ENCODE measurements at regions not wholly inside any gene's neighbourhood (a gene's known extent, or its start where the extent isn't known, plus 50 kb on each side); places are given as distances from the start of the nearest gene placed in this dataset.

GRCh38 chr1:234926559-234927311 lies 201.9 kb downstream of the TOMM20 start:
- no peaks in the 10 kb centered on the region for H3K9me3 ChIP-seq (ENCODE audit: control extremely low read depth in 1 of 3, control insufficient read depth in 2 of 3, insufficient read depth in 1 of 3, low read length in 2 of 3)
- no peaks in the 10 kb centered on the region for H3K9me3 Mint-ChIP-seq (ENCODE audit: insufficient read depth)
- H3K79me2 ChIP-seq (ENCODE audit: control insufficient read depth, insufficient read depth, low read length), result no peaks in the 10 kb centered on the region
- peak overlapping the region in 4 of 5 experiments; percentile 5 to 59 (median 42) for H3K4me3 ChIP-seq (ENCODE audit: control extremely low read depth in 1 of 5, extremely low read depth in 1 of 5, insufficient read depth in 1 of 5, low read depth in 2 of 5, low read length in 4 of 5)
- ChIA-PET POLR2A (interaction anchor here (0.6 to 1.0 kb wide), 7 partner anchors 10 to 317 kb away, joined by 3 to 5 read pairs (median 3); partner anchors contain the start of gene IRF2BP2), CTCF (interaction anchor here (0.8 to 1.4 kb wide), 4 partner anchors 75 to 196 kb away, joined by 3 to 6 read pairs (median 4); no protein-coding TSS in a partner anchor)
- DNase-seq, result peak; percentile 68
- WGBS (ENCODE audit: insufficient coverage), result 21% methylated on average over 18 of the region's 20 CpGs
- TF ChIP-seq, protein P1, sequence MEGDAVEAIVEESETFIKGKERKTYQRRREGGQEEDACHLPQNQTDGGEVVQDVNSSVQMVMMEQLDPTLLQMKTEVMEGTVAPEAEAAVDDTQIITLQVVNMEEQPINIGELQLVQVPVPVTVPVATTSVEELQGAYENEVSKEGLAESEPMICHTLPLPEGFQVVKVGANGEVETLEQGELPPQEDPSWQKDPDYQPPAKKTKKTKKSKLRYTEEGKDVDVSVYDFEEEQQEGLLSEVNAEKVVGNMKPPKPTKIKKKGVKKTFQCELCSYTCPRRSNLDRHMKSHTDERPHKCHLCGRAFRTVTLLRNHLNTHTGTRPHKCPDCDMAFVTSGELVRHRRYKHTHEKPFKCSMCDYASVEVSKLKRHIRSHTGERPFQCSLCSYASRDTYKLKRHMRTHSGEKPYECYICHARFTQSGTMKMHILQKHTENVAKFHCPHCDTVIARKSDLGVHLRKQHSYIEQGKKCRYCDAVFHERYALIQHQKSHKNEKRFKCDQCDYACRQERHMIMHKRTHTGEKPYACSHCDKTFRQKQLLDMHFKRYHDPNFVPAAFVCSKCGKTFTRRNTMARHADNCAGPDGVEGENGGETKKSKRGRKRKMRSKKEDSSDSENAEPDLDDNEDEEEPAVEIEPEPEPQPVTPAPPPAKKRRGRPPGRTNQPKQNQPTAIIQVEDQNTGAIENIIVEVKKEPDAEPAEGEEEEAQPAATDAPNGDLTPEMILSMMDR (IDR thresholded peaks at IDR 0.05), result no peak
- TF ChIP-seq EZH2 (IDR thresholded peaks at IDR 0.05; ENCODE audit: borderline replicate concordance, insufficient read depth, low read depth, low read length, poor library complexity, severe bottlenecking), result no peak
- intact Hi-C loops (cut with micrococcal nuclease), result loop anchor here (1.0 to 5.0 kb wide), 4 partner anchors 37 to 199 kb away; no protein-coding TSS in a partner anchor
- no peaks in the 10 kb centered on the region for H3K27me3 ChIP-seq (replicated peaks in 1 of 4; ENCODE audit: control extremely low read depth in 1 of 4, control insufficient read depth in 3 of 4, insufficient read depth in 4 of 4, low read length in 3 of 4)
- peak overlapping the region; percentile 8 to 60 for H3K27ac ChIP-seq (ENCODE audit: low read length in 2 of 2)
- H3K27ac Mint-ChIP-seq, result peak overlapping the region; percentile 88
- peaks cover 31% of the 10 kb centered on the region for H3K4me1 Mint-ChIP-seq
- peak overlapping the region; percentile 81 for H3K4me3 Mint-ChIP-seq
- H3K9ac ChIP-seq (ENCODE audit: low read length), result peak overlapping the region; percentile 65
- H4K20me1 ChIP-seq (ENCODE audit: control insufficient read depth, insufficient read depth, low read length, poor library complexity, severe bottlenecking), result no peaks in the 10 kb centered on the region
- no peaks in the 10 kb centered on the region for H3K36me3 ChIP-seq (replicated peaks in 1 of 2; ENCODE audit: control extremely low read depth in 1 of 2, control insufficient read depth in 1 of 2, extremely low read depth in 1 of 2, insufficient read depth in 2 of 2, low read length in 1 of 2)
- H3K4me2 ChIP-seq (replicated peaks; ENCODE audit: low read depth, low read length, poor library complexity, severe bottlenecking), result peak overlapping the region; percentile 87
- peaks cover 28 to 41% of the 10 kb centered on the region in 2 donors for H3K4me1 ChIP-seq (ENCODE audit: control insufficient read depth in 2 of 2, insufficient read depth in 2 of 2, low read length in 2 of 2)
- peak; percentile 81 for ATAC-seq (ENCODE audit: low read depth)
- H2AFZ ChIP-seq (ENCODE audit: insufficient read depth, low read depth, low read length, poor library complexity, severe bottlenecking), result peak overlapping the region; percentile 82
- no peaks in the 10 kb centered on the region for H3K27me3 Mint-ChIP-seq

DNA sequence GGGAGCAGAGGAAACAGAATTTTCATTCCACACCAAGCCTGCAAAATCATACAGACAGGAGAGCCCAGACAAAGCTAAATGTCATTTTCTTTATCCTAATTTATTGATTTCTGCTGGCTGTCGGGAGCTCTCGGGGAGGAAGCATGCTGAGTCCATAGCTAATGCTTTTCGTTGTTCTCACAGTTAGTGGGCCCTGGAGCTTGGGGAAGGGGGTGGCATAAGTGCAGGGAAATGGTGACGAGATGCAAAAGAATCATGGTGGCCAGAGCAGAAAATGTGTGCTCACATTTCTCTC lies 202.4 kb downstream of the TOMM20 start:
- ATAC-seq (ENCODE audit: low read depth) (no peak), DNase-seq (no peak)
- POLR2A ChIA-PET, result interaction anchor here (0.7 to 1.0 kb wide), 3 partner anchors 10 to 316 kb away, joined by 3 to 5 read pairs (median 4); partner anchors contain the start of gene IRF2BP2
- Histone ChIP-seq H3K4me2 (replicated peaks; ENCODE audit: low read depth, low read length, poor library complexity, severe bottlenecking) (peak overlapping the region; percentile 87), H3K9me3 (ENCODE audit: control extremely low read depth in 1 of 3, control insufficient read depth in 2 of 3, insufficient read depth in 1 of 3, low read length in 2 of 3) (no peaks in the 10 kb centered on the region), H3K4me3 (ENCODE audit: control extremely low read depth in 1 of 5, extremely low read depth in 1 of 5, insufficient read depth in 1 of 5, low read depth in 2 of 5, low read length in 4 of 5) (peak overlapping the region in 3 of 5 experiments; percentile 32 to 59 (median 53)), H3K4me1 (ENCODE audit: control insufficient read depth in 2 of 2, insufficient read depth in 2 of 2, low read length in 2 of 2) (peaks cover 28 to 41% of the 10 kb centered on the region in 2 donors), H3K27ac (ENCODE audit: low read length in 2 of 2) (no peak overlapping the region), H3K36me3 (replicated peaks in 1 of 2; ENCODE audit: control extremely low read depth in 1 of 2, control insufficient read depth in 1 of 2, extremely low read depth in 1 of 2, insufficient read depth in 2 of 2, low read length in 1 of 2) (no peaks in the 10 kb centered on the region), H3K9ac (ENCODE audit: low read length) (peak overlapping the region; percentile 65), H3K79me2 (ENCODE audit: control insufficient read depth, insufficient read depth, low read length) (no peaks in the 10 kb centered on the region), H3K27me3 (replicated peaks in 1 of 4; ENCODE audit: control extremely low read depth in 1 of 4, control insufficient read depth in 3 of 4, insufficient read depth in 4 of 4, low read length in 3 of 4) (no peaks in the 10 kb centered on the region), H2AFZ (ENCODE audit: insufficient read depth, low read depth, low read length, poor library complexity, severe bottlenecking) (peak overlapping the region; percentile 82), H4K20me1 (ENCODE audit: control insufficient read depth, insufficient read depth, low read length, poor library complexity, severe bottlenecking) (no peaks in the 10 kb centered on the region)
- Mint-ChIP-seq H3K27me3 (no peaks in the 10 kb centered on the region), H3K4me1 (peaks cover 31% of the 10 kb centered on the region), H3K27ac (peak overlapping the region; percentile 88), H3K4me3 (peak overlapping the region; percentile 81), H3K9me3 (ENCODE audit: insufficient read depth) (no peaks in the 10 kb centered on the region)
- 48% methylated on average over 4 of the region's 4 CpGs for WGBS (ENCODE audit: insufficient coverage)
- TF ChIP-seq, protein P1 (IDR thresholded peaks at IDR 0.05), result no peak
- no peak for TF ChIP-seq EZH2 (IDR thresholded peaks at IDR 0.05; ENCODE audit: borderline replicate concordance, insufficient read depth, low read depth, low read length, poor library complexity, severe bottlenecking)
- intact Hi-C loops (cut with micrococcal nuclease), result loop anchor here (1.0 to 5.0 kb wide), 4 partner anchors 37 to 199 kb away; no protein-coding TSS in a partner anchor
- CTCF ChIA-PET, result interaction anchor here (0.8 to 1.4 kb wide), 4 partner anchors 47 to 195 kb away, joined by 3 to 4 read pairs (median 3); no protein-coding TSS in a partner anchor
